ENCODE measurements at regions not wholly inside any gene's neighbourhood (a gene's known extent, or its start where the extent isn't known, plus 50 kb on each side); places are given as distances from the start of the nearest gene placed in this dataset.
"Not testable (repeated sequence)": the region's sequence is repeated elsewhere in the genome, so short reads cannot be mapped to it uniquely, and the experiment has no call there.

DNA sequence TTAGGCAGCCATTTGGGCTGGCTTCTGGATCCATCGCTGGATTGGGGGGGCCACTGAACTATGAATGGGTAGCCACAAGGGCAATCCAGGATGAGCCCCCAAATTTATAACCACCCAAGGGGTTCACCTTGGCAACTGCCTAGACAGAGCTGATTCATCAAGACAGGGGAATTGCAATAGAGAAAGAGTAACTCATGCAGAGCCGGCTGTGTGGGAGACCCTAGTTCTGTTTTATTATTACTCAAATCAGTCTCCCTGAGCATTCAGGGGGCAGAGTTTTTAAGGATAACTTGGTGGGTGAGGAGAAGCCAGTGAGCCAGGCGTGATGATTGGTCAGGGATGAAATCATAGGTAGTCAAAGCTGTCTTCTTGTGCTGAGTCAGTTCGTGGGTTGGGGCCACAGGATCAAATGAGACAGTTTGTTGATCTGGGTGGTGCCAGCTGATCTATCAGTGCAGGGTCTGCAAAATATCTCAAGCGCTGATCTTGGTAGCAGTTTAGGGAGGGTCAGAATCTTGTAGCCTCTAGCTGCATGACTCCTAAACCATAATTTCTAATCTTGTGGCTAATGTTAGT lies 57.9 kb downstream of the DNAJB9 start:
- DNase-seq = no peak

DNA sequence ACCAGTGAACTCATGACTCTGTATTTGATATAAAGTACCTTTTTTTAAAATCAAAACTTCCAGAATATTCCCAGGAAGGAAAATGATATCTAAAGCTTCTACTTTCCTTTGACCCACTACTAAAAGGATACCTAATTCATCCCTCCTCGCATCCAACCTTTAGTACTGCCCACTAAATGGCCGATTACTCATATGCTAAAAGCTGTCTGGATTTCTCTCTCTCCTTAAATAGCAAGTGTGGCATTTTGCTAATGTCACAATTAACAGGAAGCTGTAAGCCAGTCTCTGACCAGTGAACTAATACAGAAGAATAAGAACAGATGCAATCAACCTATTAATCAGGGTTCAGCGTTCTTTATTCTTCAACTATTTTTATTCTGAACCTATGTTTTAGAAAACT lies 59.0 kb downstream of the DNAJB9 start:
- no peak for DNase-seq

DNA sequence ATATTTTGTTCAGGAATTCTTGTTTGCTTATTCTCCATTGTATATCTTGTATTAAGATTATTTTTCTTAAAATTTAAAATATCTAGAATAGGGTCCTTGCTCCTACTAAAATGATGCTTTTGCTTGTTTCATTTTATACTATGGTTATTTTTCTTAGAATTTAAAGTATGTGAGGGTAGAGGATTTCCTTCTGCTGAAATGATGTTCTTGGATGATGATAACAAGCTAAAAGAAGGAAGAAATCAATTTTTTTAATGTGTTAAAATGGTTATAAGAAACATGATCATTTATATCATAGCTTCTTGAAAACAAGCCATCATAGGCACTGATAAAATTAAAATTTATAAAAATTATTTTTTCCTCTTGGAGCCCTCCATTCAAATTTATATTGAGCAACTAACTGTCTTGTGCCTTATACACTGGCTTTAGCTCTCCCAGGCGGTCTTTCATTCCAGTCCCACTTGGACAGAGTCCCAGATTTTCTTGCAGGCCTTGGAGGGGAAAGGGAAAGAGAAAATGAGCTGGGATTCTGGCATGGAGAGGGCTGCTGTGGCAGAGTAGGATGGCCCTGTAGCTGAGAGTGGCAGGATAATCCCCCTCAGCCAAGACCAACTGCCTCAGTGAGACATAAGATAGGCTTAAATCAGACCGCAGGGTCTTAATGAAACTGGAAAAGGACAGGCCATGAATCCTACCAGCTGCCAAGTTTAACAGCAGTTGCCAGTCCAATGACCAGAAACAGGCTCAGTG lies 60.2 kb downstream of the DNAJB9 start:
- peak; percentile 53 for DNase-seq

DNA sequence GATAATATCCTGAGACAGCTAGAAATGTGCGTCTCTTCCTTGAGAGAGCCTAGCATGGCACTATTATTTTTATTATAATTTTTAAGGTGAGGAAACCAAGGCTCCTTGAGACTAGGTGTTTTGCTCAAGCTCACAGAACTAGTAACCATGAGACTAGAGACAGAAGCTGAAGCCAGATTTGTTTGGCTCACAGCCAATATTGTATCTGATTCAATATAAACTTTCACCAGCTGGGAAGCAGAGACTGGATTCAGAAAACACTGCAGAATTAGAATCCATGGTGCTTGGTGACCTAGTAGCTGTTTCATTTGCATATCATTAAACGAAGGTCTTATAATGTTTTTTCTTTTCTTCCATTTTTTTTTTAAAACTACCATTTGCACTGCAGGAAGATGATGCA lies 64.4 kb downstream of the DNAJB9 start:
- DNase-seq = no peak

DNA sequence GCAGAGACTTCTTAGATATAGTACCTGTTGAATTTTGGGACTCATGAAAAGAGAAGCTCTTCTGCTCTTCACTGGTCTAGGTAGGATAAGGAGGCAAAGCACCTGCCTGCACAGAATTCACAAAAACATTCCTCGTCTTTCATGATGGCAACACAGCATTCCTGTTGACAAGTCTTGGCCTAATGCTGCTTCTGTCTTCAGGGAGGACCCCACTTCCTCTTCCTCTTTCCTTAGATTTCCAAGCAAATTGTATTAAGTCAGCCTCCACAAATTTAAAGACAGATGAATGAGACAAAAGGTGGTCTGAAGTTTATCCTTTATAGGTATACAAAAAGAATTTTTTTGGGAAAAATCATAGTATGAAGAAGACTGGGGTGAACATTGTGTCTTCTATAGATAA lies 64.9 kb downstream of the DNAJB9 start:
- DNase-seq = no peak

DNA sequence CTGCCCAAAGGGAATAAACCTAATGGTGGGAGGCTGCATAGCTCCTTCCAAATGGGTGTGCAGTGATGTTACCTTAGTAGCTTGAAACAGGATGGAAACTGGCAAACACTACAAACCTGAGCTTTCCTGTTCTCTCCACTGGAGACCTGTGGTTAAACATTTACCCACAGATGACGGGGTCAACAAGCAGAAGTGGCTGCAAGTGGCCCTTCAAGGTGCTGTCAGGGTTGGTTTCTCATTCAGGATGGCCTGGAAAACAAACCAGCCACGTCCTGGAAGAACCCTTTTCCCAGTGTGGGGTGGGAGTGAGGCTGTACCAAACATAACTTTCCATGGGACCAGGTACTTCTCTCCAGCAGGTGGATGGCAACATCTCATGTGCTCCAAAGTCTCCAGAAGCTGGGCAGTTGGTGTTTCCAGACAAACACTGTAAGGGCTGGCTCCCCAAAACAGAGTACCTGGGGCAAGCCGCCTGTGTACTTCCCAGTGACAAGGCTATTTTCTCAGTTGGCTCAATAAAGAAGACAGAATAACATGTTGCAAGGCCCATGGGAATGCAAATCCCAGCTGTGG lies 67.5 kb downstream of the DNAJB9 start:
- DNase-seq = no peak

DNA sequence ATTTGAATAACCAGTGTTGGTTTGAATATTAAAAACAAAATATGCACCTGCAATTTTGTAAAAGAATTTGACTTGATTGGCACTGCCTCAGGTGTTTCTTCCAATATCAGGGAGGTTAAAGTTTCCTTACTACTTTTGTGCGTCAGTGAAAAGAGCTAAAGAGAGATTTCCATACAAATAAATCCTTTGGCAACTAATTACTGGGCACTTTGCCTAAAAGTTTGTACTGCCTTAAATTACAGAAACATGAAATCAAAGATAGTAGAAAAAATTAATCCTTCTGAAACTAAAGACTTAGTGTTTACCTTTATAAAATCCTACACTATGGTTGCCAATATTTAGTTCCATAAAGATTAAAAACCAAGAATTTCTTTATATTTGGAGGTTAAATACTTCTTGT lies 72.5 kb downstream of the DNAJB9 start:
- no peak for DNase-seq

DNA sequence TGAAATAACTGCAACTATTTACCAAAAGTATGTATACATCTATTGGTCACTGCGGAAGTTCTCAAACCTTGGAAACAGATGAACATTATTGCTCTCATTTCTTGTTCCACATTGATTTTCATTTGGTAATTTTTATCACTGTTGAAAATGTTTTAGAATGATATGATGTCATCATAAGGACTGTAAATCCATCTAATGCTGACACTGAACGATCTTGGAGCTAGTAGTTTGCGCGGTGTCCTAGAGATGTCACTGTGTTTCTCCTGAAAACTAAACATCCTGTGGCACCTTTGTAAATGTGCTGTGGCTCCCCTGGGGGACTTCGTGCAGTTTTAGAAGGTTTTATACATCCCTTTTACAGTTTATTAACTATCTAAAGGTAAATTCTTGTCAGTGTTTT lies 73.5 kb downstream of the DNAJB9 start:
- DNase-seq = no peak

DNA sequence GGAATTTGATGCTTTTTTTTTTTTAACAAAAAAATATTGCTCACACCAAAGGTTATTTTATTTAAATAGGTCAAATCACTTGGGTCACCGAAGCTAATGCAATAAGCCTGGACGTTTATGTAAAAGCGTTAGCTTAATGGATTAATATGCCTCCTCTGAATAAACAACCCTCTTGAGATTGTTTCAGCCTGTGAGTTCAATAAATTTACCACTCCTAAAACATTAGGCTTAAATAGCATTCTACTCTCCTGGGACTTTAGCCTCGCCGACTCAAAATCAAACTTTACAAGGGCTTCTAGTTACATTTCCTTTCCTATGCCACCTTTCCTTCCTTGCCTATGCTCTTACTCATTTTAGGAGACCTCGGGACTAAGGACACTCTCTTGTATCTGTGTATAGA lies 79.3 kb downstream of the DNAJB9 start:
- no peak for DNase-seq

DNA sequence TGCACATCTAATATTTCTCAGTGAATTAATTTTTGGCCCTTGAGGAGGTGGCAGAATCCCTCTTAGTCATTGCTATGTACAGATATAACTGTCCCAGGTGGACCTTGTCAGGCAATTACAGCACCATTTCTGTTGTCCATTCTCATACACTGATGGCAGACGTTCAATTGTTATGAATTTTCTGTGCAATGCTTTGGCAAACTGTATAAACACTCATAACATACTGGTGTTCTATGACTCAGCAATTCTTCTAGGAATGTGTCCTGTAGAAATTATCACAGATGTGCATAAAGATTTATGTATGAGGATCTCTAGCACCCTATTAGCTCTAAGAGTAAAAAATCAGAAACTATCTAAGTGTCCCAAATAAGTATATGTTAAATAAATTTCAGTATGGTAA lies 80.8 kb downstream of the DNAJB9 start:
- DNase-seq = peak; percentile 75

DNA sequence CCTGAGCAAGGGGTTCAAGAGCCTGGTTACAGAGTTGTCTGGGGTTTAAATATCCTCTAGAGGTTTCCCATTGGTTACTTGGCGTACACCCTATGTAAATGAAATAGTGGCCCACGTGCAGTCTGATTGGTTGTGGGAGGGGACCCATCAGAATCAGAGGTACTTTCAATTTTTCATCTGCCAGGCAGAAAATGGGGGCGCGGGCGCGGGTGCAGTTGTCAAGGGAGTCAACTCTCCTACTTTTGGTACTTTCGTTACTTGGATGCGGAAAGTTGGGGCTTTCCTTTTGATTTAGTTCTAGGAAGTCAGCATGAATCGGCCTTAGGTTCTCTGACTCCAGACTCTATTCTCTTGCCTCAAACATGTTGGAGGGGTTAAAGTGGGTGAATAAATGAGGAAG lies 83.2 kb downstream of the DNAJB9 start:
- DNase-seq = no peak

DNA sequence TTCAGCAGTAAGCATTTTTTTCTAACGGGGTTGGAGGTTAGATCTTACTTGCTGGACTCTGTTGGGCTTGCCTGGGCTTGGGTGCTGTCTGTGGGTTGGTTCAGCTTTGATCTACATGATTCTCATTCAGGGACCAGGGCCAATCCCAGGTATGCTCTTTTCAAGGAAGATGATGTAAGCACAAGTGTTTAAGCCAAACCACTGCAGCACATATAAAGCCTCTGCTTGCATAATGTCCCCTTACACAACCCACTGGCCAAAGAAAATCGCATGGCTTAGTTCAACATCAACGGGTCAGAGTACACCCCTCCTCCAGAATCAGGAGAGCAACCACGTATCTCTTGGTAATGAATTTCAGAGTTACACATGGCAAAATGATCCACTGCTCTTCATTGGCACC lies 83.9 kb downstream of the DNAJB9 start:
- peak; percentile 39 for DNase-seq

DNA sequence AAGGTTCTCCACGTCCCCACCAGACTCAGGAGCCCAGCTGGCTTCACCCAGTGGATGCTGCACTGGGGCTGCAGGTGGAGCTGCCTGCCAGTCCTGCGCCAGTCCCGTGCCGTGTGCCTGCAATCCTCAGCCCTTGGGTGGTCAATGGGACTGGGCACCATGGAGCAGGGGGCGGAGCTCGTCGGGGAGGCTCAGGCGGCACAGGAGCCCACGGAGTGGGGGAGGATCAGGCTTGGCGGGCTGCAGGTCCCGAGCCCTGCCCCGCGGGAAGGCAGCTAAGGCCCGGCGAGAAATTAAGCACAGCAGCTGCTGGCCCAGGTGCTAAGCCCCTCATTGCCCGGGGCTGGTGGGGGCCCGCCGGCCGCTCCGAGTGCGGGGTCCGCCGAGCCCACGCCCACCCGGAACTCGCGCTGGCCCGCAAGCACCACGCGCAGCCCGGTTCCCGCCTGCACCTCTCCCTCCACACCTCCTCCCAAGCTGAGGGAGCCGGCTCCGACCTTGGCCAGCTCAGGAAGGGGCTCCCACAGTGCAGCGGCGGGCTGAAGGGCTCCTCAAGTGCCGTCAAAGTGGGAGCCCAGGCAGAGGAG lies 87.6 kb downstream of the DNAJB9 start:
- DNase-seq = not testable (repeated sequence)

DNA sequence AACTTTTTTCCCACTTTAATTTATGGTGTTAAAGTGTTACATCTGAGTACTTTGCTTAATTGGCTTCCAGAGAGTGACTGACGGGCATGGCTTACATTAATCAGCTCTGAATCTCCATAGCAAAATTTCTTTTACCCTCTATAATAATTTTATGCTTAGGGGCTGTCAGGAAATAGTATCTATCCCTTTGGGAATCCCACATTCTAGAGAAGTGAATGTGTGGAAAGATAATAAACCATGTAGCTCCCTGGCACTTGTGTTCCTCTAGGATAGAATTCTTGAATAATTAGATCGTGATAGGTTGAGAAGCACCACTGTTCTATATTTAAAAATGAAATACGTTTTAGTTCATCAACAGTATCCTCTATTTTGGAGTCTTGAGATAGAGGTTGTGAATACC lies 89.6 kb downstream of the DNAJB9 start:
- no peak for DNase-seq

DNA sequence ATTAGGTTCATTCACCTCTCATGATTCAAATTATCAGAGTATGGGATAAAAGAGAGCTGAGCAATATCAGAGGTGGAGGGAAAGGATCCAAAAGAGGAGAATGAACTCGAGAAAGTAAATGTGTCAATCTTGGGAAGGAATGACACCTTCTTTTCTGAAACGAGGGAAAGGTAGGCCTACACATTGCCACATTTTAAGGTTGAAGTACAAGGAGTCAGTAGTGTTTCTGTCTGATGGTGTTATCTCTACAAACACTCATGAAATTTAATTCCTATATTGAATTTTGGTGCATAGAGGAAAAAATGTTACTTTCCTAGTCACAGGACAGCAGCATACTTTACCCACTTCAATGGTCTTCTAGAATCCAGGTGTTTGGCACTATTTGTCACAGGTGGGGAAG lies 90.2 kb downstream of the DNAJB9 start:
- DNase-seq = no peak

DNA sequence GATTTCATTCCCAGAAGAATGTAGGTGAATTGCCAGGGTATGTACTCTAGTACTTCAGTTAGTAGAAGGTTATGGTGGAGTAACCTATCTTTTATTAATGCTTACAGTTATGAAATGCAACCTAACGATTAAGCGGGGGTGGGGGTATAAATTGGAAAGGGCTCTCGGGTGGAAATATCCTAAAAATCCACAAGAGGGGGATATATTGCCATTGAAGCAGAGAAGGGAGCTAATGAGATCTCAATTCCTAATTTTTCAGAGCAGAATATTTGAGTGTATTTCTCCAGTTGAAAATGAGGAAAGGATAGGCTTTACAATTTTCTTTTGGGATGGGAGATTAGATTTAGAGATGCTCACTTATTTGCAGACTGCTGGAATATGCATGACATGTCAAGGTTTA lies 90.8 kb downstream of the DNAJB9 start:
- DNase-seq = peak; percentile 30

DNA sequence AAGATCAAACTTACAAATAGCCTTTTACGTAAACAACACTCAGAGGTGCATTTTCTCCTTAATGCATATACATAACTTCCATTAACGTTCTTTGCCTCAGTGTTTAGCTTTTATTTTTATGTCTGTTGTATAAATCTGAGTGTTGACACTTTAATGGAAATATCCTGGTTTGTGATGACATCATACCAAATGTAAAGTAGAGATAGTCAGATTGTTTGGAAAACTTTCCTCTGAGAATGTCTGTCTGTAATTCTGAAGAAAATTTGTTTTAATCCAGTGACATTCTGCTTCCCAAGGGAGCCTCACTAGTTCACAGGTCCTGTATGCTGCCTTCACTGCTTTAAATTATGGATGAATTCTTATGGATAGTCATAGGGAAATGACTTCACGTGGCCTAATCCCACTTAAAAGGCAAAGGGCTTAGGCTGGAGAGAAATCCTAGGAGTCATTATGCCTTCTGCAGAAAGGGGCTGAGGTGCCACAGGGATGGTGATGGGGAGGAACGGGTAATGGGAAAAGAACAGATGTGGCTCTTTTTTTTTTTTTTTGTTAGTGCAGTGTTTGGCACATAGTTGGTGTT lies 93.2 kb downstream of the DNAJB9 start:
- DNase-seq = no peak

DNA sequence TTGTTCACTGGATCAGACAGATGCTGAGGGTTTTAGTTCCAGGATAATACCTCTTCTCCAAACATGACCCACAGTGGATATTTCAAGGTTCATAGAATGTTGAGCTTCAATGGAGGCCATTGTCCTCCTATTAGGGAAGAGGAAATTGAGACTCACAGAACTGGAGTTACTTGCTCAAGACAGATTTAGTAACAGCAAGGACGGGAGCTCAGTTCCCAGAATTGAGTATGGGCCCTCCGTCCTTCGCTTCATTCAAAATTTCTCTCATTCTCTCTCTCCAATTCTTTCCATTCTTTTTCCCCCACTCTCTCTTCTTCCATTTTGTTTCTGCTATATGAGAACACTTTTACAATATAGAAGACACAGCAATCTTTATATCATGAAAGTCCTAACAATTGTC lies 94.0 kb downstream of the DNAJB9 start:
- DNase-seq = no peak

DNA sequence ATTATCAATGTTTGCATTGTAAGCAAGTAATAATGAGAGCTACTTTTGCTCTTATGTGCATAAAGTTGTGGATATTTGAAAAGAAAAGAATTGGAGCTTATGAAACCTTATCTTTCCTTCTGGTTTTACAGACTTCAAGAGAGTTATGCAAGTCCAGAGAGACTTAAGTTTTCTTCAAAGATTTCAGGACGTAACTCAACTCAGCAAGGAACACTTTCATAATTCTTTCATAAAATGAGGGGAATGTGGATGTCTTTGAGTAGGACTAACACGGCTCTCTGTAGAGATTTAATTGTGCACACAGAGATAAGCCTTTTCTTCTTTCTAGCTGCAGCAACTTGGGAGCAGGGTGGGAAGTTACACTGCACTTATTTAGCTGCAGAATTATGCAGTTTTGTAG lies 97.5 kb downstream of the DNAJB9 start:
- no peak for DNase-seq

DNA sequence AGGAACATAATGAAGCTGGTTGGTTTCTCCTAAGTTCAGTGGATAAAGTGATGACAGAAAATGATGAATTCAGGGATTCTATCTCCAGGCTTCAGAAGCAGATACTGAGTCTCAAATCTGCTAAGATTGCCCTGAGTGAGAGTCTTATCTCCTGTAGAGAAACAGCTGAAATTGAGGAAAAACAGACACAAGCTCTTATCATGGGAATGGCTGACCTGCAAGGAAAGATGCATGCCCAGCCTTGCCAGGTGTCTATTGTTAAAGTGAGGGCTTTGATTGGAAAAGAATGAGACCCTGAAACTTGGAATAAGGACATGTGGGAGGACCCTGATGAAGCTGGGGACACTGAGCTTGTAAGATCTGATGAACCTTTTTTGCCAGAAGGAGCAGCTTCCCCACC lies 100.3 kb downstream of the DNAJB9 start:
- DNase-seq = no peak

DNA sequence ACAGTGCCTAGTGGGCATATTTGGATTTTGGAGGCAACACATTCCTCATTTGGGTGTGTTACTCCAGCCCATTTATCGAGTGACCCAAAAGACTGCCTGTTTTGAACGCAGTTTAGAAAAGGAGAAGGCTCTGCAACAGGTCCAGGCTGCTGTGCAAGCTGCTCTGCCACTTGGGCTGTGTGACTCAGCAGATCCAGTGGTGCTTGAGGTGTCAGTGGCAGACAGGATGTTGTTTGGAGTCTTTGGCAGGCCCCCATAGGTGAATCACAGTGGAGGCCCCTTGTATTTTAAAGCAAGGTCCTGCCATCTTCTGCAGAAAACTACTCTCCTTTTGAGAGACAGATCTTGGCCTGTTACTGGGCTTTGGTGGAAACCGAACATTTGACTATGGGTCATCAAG lies 104.0 kb downstream of the DNAJB9 start:
- DNase-seq = not testable (repeated sequence)

DNA sequence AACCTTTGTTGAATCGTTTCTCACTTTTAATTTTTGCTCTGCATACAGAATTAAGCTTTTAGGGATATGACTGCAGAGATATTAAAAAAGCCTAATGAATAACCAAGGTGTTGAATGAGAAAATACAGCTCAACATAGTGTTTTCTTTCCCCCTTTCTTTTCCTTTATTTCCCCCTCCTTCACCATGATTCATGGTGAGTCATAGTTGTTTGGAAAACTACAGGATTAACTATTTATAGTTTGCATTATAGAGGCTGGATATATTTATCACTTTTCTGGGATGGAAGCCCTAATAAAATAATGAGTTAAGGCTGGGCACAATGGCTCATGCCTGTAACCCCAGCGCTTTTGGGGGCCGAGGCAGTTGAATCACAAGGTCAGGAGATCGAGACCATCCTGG lies 115.0 kb downstream of the DNAJB9 start:
- peak; percentile 8 for DNase-seq

DNA sequence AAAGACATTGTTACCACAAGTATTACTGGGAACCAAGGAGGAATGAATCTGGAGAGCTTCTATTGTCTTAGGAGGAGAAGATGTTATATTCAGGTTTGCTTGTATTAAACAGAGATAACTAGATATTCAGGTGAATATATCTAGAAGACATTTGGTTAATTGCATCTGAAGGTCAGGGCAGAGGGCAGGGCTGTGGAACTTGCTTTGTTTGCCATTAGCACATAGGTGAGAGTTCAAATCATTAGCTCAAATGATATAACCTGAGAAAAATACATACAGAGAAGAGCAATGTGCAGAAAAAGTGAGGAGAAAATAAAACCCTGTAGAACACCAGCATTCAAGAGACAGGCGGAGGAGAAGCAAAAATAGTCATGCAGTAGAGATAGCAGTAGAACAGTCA lies 116.8 kb downstream of the DNAJB9 start:
- DNase-seq = no peak

DNA sequence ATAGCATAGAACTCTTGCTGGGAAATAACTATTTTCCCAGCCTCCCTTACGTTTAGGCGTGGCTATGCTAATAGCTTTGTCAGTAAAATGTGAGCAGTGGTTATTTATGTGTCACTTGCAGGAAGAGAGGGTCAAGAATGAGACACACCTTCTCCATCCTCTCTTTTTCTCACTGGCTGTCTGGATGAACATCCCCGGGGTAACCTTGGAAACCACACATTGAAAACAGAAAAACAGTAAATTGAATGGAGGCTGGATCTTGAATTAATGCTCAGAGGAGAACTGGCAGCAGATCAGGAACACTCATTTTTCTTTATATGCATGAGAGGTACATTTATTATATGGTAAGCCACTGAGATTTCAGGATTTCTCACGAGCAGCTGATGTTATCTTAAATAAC lies 127.6 kb downstream of the DNAJB9 start:
- DNase-seq = no peak
